Stimulated activated effector memory CD8-positive, alpha-beta T cell treated with anti-CD3 and anti-CD28 coated beads, Interleukin-12 subunit alpha, Interleukin-12 subunit beta, amount 100 ng/mL, for 72 hours (primary cell): ENCODE measurements at regions not wholly inside any gene's neighbourhood (a gene's known extent, or its start where the extent isn't known, plus 50 kb on each side); places are given as distances from the start of the nearest gene placed in this dataset.

Source experiments
- ATAC-seq: fragments of 150-1000 bp; cut with Tn5 transposase; 2 replicates; pipeline ENCODE4 v1.10.0; 2021
- DNase-seq, 2 donors: peaks; one replicate each; pipeline ENCODE4 v3.0.0; 2021 to 2022; ENCODE audit warnings: low spot score in 2 of 2
- H3K27ac Mint-ChIP-seq: one replicate; pipeline ENCODE4 v1.8.0; 2022; ENCODE audit warnings: mild to moderate bottlenecking, mixed read lengths
- H3K36me3 Mint-ChIP-seq: one replicate; pipeline ENCODE4 v1.8.0; 2022; ENCODE audit warnings: mild to moderate bottlenecking, mixed read lengths
- H3K4me1 Mint-ChIP-seq: one replicate; pipeline ENCODE4 v1.8.0; 2022; ENCODE audit warnings: mixed read lengths
- H3K4me3 Mint-ChIP-seq: one replicate; pipeline ENCODE4 v1.8.0; 2022; ENCODE audit warnings: mild to moderate bottlenecking, mixed read lengths
- H3K9me3 Mint-ChIP-seq: one replicate; pipeline ENCODE4 v1.8.0; 2022; ENCODE audit warnings: mixed read lengths

- Mint-ChIP-seq H3K27ac (no peak overlapping the region), H3K4me1 (no peaks in the 10 kb centered on the region), H3K4me3 (no peak overlapping the region), H3K9me3 (peaks cover 18% of the 10 kb centered on the region), H3K36me3 (no peaks in the 10 kb centered on the region)
- ATAC-seq (no peak), DNase-seq (no peak)
Measured at GRCh38 chr20:11278461-11278860, 604.7 kb upstream of the JAG1 start.

GRCh38 chr20:11281240-11281639 is 607.4 kb upstream of the JAG1 start:
- H3K4me1 Mint-ChIP-seq = no peaks in the 10 kb centered on the region
- H3K4me3 Mint-ChIP-seq = no peak overlapping the region
- H3K9me3 Mint-ChIP-seq = peaks cover 14% of the 10 kb centered on the region
- DNase-seq = no peak
- H3K27ac Mint-ChIP-seq = no peak overlapping the region
- H3K36me3 Mint-ChIP-seq = no peaks in the 10 kb centered on the region
- ATAC-seq = no peak

GRCh38 chr20:11281768-11282167 is 608.0 kb upstream of the JAG1 start:
- DNase-seq (no peak), ATAC-seq (no peak)
- Mint-ChIP-seq H3K4me3 (no peak overlapping the region), H3K4me1 (no peaks in the 10 kb centered on the region), H3K9me3 (peaks cover 14% of the 10 kb centered on the region), H3K27ac (no peak overlapping the region), H3K36me3 (no peaks in the 10 kb centered on the region)

GRCh38 chr20:11287126-11287525 is 613.3 kb upstream of the JAG1 start:
- Mint-ChIP-seq H3K4me1 (no peaks in the 10 kb centered on the region), H3K36me3 (no peaks in the 10 kb centered on the region), H3K9me3 (peaks cover 6% of the 10 kb centered on the region), H3K4me3 (no peak overlapping the region), H3K27ac (no peak overlapping the region)
- DNase-seq (no peak), ATAC-seq (no peak)

GRCh38 chr20:11296221-11296620 is 621.5 kb upstream of the BTBD3 start:
- H3K4me3 Mint-ChIP-seq = no peak overlapping the region
- ATAC-seq (no peak), DNase-seq (no peak)
- no peak overlapping the region for H3K27ac Mint-ChIP-seq
- peaks cover 18% of the 10 kb centered on the region for H3K9me3 Mint-ChIP-seq
- H3K36me3 Mint-ChIP-seq = no peaks in the 10 kb centered on the region
- no peaks in the 10 kb centered on the region for H3K4me1 Mint-ChIP-seq

- Mint-ChIP-seq H3K9me3 (peaks cover 21% of the 10 kb centered on the region), H3K4me1 (no peaks in the 10 kb centered on the region), H3K36me3 (no peaks in the 10 kb centered on the region), H3K4me3 (no peak overlapping the region), H3K27ac (no peak overlapping the region)
- DNase-seq (no peak), ATAC-seq (no peak)
Measured at GRCh38 chr20:11296951-11297350, 620.7 kb upstream of the BTBD3 start.

- ATAC-seq = no peak
Measured at GRCh38 chr20:11301699-11302098, 616.0 kb upstream of the BTBD3 start.

GRCh38 chr20:11302436-11302835 is 615.3 kb upstream of the BTBD3 start:
- Mint-ChIP-seq H3K27ac (no peak overlapping the region), H3K36me3 (no peaks in the 10 kb centered on the region), H3K4me1 (no peaks in the 10 kb centered on the region), H3K4me3 (no peak overlapping the region), H3K9me3 (peaks cover 27% of the 10 kb centered on the region)
- no peak for ATAC-seq
- no peak for DNase-seq

More at GRCh38 chr20:11301699-11302098, 616.0 kb upstream of the BTBD3 start:
- no peak overlapping the region for H3K27ac Mint-ChIP-seq
- peaks cover 22% of the 10 kb centered on the region for H3K9me3 Mint-ChIP-seq
- no peak for DNase-seq
- no peaks in the 10 kb centered on the region for H3K4me1 Mint-ChIP-seq
- no peaks in the 10 kb centered on the region for H3K36me3 Mint-ChIP-seq
- no peak overlapping the region for H3K4me3 Mint-ChIP-seq

GRCh38 chr20:11304795-11305194 is 612.9 kb upstream of the BTBD3 start:
- Mint-ChIP-seq H3K9me3 (peaks cover 21% of the 10 kb centered on the region), H3K4me3 (no peak overlapping the region), H3K4me1 (no peaks in the 10 kb centered on the region), H3K36me3 (no peaks in the 10 kb centered on the region), H3K27ac (no peak overlapping the region)
- no peak for ATAC-seq
- DNase-seq = no peak

- H3K4me1 Mint-ChIP-seq = no peaks in the 10 kb centered on the region
- H3K36me3 Mint-ChIP-seq = no peaks in the 10 kb centered on the region
- ATAC-seq (no peak), DNase-seq (no peak)
- no peak overlapping the region for H3K27ac Mint-ChIP-seq
- peaks cover 21% of the 10 kb centered on the region for H3K9me3 Mint-ChIP-seq
- H3K4me3 Mint-ChIP-seq = no peak overlapping the region
Measured at GRCh38 chr20:11305406-11305805, 612.3 kb upstream of the BTBD3 start.

GRCh38 chr20:11311659-11312224 is 606.0 kb upstream of the BTBD3 start:
- ATAC-seq (no peak), DNase-seq (no peak)
- Mint-ChIP-seq H3K4me1 (no peaks in the 10 kb centered on the region), H3K27ac (no peak overlapping the region), H3K4me3 (no peak overlapping the region), H3K36me3 (no peaks in the 10 kb centered on the region), H3K9me3 (peaks cover 20% of the 10 kb centered on the region)

- no peaks in the 10 kb centered on the region for H3K36me3 Mint-ChIP-seq
- no peak for DNase-seq
- H3K4me1 Mint-ChIP-seq = no peaks in the 10 kb centered on the region
- no peak overlapping the region for H3K4me3 Mint-ChIP-seq
- ATAC-seq = no peak
- peaks cover 15% of the 10 kb centered on the region for H3K9me3 Mint-ChIP-seq
- H3K27ac Mint-ChIP-seq = no peak overlapping the region
Measured at GRCh38 chr20:11315525-11315924, 602.2 kb upstream of the BTBD3 start.

GRCh38 chr20:11316244-11316643 is 601.4 kb upstream of the BTBD3 start:
- DNase-seq (no peak), ATAC-seq (no peak)
- no peak overlapping the region for H3K27ac Mint-ChIP-seq
- H3K9me3 Mint-ChIP-seq = peaks cover 15% of the 10 kb centered on the region
- no peaks in the 10 kb centered on the region for H3K36me3 Mint-ChIP-seq
- no peak overlapping the region for H3K4me3 Mint-ChIP-seq
- no peaks in the 10 kb centered on the region for H3K4me1 Mint-ChIP-seq

- H3K27ac Mint-ChIP-seq = no peak overlapping the region
- no peaks in the 10 kb centered on the region for H3K36me3 Mint-ChIP-seq
- no peak overlapping the region for H3K4me3 Mint-ChIP-seq
- H3K4me1 Mint-ChIP-seq = no peaks in the 10 kb centered on the region
- peaks cover 23% of the 10 kb centered on the region for H3K9me3 Mint-ChIP-seq
- ATAC-seq (no peak), DNase-seq (no peak)
Measured at GRCh38 chr20:11320033-11320432, 597.7 kb upstream of the BTBD3 start.

- H3K27ac Mint-ChIP-seq = no peak overlapping the region
- ATAC-seq (no peak), DNase-seq (no peak)
- no peaks in the 10 kb centered on the region for H3K36me3 Mint-ChIP-seq
- no peaks in the 10 kb centered on the region for H3K4me1 Mint-ChIP-seq
- peaks cover 17% of the 10 kb centered on the region for H3K9me3 Mint-ChIP-seq
- H3K4me3 Mint-ChIP-seq = no peak overlapping the region
Measured at GRCh38 chr20:11323816-11324215, 593.9 kb upstream of the BTBD3 start.

- Mint-ChIP-seq H3K4me1 (no peaks in the 10 kb centered on the region), H3K27ac (no peak overlapping the region), H3K4me3 (no peak overlapping the region), H3K36me3 (no peaks in the 10 kb centered on the region), H3K9me3 (peaks cover 17% of the 10 kb centered on the region)
- ATAC-seq = no peak
- DNase-seq = no peak
Measured at GRCh38 chr20:11324990-11325389, 592.7 kb upstream of the BTBD3 start.

GRCh38 chr20:11328839-11329238 is 588.9 kb upstream of the BTBD3 start:
- no peaks in the 10 kb centered on the region for H3K36me3 Mint-ChIP-seq
- ATAC-seq (no peak), DNase-seq (no peak)
- H3K27ac Mint-ChIP-seq = no peak overlapping the region
- H3K4me3 Mint-ChIP-seq = no peak overlapping the region
- peaks cover 7% of the 10 kb centered on the region for H3K9me3 Mint-ChIP-seq
- H3K4me1 Mint-ChIP-seq = no peaks in the 10 kb centered on the region
